Right lobe of liver (tissue), 4 donors: ENCODE measurements at regions not wholly inside any gene's neighbourhood (a gene's known extent, or its start where the extent isn't known, plus 50 kb on each side); places are given as distances from the start of the nearest gene placed in this dataset.

Experiments used
- CTCF ChIP-seq, 4 donors: fragments of 200-600 bp in 3 of 4; fragments of 450-650 bp in 1 of 4; IDR thresholded peaks; one replicate each; pipeline versions ENCODE4 v1.5.1 to v1.8.0; 2016 to 2022; ENCODE audit warnings: antibody characterized with exemption in 4 of 4, mild to moderate bottlenecking in 2 of 4
- POLR2A ChIP-seq: fragments of 450-650 bp; IDR thresholded peaks from one replicate; pipeline ENCODE4 v1.6.1; 2017; ENCODE audit warnings: antibody characterized with exemption, mild to moderate bottlenecking
- donor health status: DM: no; HTN: no; CAD: no.
- donor health status: DM: no; HTN: no; CAD: no.
- donor health status: DM: no; HTN: yes; CAD: no.

DNA sequence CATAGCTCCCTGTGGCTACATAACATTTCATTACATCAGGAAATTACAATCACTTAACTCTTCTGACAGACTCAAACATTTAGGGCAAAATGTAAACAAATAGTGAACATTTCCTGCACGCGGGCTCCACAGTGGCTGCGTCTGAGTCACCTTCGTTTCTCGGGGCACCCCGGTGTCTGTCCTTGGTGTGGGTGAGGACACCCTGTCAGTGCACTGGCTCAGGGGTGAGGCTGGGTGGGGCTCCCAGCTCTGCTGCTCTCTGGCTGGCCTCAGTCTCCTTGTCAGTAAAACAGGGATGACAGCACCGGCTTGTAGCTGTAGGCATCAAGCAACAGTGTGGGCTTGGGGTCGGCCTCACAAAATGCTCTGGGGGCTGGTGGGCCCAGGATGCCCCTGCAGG, 237.1 kb upstream of the SHH start:
- TF ChIP-seq CTCF (IDR thresholded peaks at IDR 0.05) (no peak), POLR2A (no peak)
